ENCODE measurements at regions not wholly inside any gene's neighbourhood (a gene's known extent, or its start where the extent isn't known, plus 50 kb on each side); places are given as distances from the start of the nearest gene placed in this dataset.

DNA sequence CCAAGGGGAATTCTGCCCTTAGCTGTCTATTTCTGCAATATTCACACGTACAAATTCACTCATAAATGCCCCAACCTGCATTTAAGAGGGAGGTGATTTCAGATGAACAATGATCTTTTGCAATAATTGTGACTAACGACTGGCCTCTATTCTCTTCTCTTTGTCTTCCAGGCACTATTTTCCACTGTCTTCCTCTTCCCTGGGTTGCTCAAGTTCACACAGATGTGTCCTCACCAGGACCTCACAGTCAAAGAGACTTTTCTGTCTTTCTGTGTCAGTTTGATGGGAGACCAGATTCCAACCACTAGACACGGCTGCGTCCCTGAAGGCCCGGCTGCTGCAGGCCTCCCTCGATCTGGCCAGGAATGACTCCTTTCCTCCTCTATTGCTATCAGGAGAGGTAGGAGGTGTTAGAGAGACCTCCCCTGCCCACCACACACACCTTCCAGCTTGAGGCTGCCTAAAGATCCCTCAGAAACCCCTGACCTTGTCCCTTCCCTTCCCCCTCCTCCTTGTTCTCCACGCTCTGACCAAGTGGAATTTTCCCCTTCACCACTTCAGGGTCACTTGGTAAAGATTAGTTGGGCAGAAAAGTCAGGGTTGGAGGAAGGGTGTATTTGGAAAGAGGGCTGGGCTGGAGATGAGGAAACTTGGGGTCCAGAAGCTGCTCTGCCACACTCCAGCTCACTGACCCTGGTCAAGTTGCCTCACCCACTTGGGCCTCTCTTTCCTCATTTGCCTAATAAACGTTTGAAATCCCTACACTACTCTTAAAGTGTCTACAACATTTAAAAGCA lies 109.2 kb upstream of the COPS8 start:
- no peak for DNase-seq

DNA sequence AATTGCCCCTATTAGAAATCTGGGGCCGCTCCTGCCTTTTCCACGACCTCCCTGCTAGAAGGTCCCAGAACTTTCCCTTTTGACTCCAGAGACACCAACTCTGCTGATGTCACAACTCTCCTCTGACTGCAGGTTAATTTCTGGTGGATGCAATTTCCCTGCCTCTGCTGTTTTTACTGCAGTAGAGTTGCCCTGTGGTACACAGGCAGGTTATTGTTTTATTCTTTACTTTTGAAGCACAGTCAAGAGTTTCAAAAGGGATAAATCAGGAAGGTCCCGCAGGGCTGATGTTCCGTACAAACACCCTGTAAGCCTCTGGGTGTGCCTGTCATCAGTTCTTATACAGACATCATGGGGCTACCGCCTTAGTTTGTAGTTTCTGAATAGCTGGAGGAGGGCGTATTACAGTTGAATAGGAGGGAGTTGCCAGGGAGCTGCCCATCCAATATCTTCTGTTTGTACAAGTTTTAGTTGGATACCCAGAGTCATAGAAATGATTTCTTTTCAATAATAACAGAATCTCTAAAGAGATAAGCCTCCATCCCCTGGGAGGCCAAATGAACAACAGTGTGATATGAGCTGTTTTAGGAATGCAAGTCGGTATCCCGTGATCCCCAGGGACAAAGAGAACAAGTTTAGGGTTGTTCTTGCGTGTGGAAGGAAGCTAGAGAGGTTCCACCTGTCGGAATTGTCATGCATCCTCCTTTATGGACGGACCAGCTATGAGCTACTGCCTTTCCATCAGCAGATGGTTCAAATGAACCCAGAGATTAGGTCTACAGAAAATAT lies 108.4 kb upstream of the COPS8 start:
- DNase-seq, result no peak

- DNase-seq, result no peak
These were observed 107.8 kb upstream of the COPS8 start for GRCh38 chr2:236977852-236978398.

DNA sequence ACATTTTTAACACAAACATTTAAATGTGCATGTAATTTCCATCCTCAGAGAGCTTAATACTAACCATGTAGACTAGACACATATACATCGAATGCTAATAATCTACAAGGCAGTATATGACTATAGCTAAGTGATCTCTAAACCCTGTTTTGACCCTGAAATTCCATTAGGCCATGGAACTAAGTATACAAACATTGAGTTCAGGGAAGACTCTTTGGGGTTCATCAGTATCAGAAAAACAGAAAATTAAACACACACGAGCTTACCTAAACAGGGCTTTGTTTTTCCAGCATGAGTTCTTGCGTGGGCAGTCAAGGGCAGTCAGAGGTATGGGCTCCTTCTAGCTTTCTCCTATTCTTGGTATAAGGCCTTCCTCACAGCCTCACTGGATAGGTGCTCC lies 106.0 kb upstream of the COPS8 start:
- no peak for DNase-seq

- DNase-seq, result no peak
These were observed 104.7 kb upstream of the COPS8 start for GRCh38 chr2:236980961-236981360.

- no peak for DNase-seq
These were observed 103.8 kb upstream of the COPS8 start for GRCh38 chr2:236981701-236982485.

DNA sequence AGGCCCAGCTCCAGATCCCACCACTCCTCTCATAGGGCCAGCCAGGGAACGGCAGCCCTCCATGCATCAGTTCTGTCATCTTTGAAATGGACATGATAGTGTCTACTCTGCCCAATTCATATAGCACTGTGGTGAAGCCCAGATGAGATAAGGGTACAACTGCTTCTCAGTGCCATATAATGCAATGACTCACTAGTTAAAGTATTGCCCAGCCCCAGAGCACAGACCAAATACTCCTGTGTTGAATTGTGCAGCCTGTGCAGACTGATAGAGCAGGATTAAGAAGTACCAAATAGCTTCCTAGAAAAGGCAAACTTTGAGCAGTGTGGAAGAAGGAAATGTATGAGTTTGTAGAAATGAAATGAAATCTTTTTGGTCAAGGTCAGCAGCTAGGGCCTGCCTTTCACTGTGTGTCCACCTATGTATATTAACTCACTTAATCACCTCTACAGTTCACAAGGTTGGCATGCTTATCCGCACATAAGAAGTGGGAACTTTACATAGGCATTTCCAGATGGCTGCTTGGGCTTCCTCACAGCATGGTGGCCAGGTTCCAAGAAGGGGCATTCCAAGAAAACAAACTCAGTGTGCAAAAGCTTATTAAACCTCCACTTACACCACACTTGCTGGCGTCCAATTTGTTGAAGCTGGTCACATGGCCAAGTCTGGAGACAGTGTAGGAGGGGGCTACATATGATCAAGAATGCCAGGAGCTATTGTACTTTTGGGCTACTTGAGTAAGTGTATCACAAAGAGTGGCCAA lies 102.8 kb upstream of the COPS8 start:
- DNase-seq, result no peak

DNA sequence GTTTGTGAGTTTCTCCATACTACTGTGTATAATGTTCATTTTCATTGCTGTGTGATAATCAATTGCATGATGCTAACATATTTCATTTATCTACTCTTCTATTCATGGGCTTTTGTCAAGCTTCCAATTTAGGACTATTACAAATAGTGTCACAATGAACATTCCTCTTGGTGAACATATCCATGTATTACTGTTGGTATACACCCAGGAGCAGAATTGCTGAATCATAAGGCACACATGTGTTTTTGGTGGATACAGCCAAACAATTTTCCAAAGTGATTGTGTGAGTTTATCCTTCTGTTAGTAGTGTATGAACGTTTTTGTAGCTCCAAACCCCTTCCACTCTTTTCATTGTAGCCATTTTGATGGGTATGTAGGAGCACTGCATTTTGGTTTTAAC lies 101.6 kb upstream of the COPS8 start:
- no peak for DNase-seq

DNA sequence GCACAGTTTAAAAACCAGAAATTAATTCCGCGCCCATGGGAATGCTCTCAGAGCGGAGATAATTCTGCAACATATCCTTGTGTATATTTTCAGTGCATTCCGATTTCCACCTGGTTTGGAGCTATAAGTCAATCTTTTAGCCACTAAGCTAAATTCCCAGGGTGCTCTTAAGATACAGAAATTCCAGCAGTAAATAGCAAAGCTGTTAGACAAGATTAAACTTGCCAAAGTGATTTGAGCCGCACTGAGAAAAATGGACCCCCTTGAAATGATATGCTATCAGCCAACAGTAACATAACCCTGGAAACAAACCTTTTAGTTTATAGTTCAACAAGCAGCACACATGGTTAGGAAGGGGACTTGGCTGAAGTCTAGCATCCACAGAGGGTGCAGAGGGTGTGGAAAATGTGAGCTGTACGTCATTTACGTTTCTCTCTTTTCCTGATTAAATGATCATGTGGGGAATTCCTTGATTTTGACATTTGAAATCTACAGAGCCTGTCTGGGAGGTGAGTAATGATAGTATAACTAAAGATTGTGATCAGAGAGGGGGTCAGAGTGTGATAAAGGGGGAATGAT lies 99.8 kb upstream of the COPS8 start:
- no peak for DNase-seq

DNA sequence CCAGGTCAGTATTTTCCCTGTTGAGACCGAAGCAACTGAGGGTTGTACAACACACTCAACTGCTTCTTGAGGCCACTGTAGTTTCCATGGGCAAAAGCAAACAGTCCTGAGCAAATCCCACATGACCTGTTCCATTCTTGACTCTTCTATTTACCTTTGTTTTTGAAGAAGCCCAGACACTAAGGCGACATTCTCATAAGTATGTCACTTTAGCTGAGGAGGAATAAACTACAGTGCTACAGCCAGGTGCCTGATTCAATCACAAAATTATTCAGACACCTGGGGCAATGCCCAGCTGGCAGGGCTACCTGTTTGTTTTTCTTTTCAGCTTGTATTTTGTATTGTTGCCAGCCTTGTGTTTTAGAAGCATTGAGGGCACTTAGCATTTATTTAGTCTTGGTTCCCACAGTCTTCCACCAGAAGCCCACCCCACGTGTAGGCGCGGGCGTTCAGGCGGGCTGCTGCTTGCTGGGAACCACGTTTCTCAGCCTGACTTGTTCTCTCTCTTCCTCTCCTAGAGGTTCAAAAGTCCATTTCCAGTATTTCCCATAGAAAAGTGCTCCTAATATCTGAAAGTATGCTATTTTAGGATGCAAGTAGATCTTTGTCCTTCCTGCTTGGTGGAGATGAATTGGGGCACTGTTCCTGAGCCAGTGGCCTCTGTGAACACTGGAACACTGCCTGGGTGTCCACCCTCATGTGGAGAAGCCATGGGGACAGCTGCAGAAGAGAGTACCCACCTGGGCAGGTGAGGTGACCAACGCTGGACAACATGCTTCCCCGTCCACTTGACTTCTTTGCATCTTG lies 99.0 kb upstream of the COPS8 start:
- DNase-seq, result no peak

DNA sequence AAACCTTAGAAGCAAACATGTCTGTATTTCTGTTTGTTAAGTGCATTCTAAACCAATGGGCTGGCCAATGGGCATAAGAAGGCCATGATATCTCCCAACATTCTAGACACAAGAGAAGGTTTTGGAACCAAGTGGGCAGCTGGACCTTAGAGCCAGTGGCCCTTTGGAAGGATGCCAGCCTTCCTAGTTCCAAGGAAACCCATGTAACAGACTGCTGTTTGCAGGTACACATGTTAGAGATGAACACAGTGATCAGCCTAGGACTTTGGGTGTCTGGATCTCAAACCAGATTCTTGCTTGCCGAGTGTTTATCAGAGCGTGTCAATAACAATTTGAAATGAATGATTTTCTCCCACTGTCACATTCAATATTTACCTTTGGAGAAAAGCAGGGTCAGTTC lies 97.5 kb upstream of the COPS8 start:
- DNase-seq, result no peak

DNA sequence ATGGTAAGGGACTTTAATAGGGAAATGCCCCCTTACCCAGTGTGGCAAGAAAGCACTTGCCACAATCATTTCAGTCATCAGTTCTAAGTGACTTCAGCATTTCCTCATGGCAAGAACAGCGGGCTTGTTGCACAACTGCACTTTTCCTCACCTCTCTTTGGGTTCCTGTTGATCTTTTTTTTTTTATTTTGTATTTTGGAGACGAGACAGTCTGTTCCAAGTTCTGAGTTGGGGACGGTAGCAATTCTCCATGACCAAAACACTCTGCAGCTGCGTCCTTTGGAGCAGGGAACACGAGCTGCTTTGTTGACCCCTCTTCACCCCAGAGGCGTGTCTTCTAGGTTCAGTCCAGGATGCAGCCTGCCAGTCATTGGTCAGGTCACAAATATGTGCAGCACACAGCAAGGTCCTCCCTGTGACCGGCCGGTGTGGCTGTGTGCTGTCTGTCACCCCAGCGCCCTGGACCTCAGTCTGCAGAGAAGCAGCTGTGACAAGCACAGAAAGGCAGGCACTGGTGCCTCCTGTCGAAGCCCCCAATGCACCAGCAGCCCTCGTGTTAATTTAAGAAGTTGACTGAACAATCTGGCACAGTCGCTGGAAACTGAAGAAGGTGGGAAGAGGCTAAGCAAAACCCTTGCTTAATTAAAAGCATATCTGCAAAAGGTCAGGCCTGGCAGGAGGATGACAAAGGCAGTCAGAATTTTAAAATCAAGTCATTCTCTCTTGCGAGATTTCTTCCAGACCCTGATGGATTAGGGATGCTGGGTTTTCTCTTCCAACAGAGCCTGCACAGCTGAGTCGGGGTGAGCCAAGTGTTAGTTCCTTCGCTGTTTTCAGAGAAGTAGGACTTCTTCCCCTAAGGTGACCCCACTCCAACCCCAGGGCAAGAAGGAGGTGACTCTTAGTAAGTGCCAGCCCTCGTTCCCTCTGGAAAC lies 96.7 kb upstream of the COPS8 start:
- DNase-seq, result no peak

- no peak for DNase-seq
These were observed 95.1 kb upstream of the COPS8 start for GRCh38 chr2:236990552-236990951.

DNA sequence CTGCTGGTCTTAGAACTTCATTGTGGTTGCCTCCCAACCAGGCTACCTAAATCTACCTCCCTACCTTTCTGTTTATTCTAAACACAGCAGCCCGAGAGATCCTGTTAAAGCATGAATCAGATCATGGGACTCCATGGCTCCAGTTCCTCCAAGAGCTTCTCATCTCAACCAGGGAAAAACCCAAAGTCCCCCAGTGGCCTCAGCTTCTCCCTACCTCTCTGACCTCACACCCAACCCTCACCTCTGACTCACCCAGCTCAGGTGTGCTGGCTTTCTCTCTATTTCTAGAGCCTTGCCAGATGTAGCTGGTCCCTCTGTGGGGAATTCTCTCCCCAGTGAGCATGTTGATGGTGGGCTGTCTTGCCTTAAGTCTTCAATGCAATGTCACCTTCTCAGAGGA lies 93.8 kb upstream of the COPS8 start:
- no peak for DNase-seq

- DNase-seq, result no peak
These were observed 92.4 kb upstream of the COPS8 start for GRCh38 chr2:236993286-236993685.

- no peak for DNase-seq
These were observed 91.3 kb upstream of the COPS8 start for GRCh38 chr2:236994361-236994760.

GRCh38 chr2:236997069-236997715 lies 88.5 kb upstream of the COPS8 start:
- DNase-seq, result no peak

DNA sequence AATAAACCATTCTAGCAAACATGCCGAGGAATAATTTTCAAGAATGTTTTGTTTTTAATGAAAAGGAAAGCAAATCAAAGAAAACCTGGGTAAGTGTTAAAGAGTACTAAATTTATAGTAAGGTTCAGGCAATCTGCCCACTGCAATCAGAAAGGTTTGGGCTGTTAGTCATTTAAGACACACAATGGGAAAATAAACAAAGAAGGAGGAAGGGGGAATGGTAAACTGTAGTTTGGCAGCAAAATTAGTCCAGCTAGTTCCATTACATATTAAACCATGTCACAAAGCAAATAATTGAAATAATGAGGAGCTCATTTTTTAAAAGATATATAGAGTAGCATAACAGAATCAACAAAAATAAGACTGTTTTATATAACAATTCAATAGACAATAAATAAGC lies 87.5 kb upstream of the COPS8 start:
- DNase-seq, result no peak

GRCh38 chr2:236998758-236999157 lies 86.9 kb upstream of the COPS8 start:
- no peak for DNase-seq

Data from right kidney (tissue), 1 donor.